Sigmoid colon (tissue), 6 donors: ENCODE measurements at regions not wholly inside any gene's neighbourhood (a gene's known extent, or its start where the extent isn't known, plus 50 kb on each side); places are given as distances from the start of the nearest gene placed in this dataset.
"Not testable (repeated sequence)": the region's sequence is repeated elsewhere in the genome, so short reads cannot be mapped to it uniquely, and the experiment has no call there.

Source experiments
- DNase-seq: peaks from one replicate; pipeline ENCODE4 v3.0.0-alpha.2; 2019
- H3K27ac ChIP-seq, 4 donors: fragments of 200-600 bp; sonication (generic); one replicate each; pipeline ENCODE4 v1.5.1; 2016 to 2019; ENCODE audit warnings: mild to moderate bottlenecking in 1 of 4
- H3K27me3 ChIP-seq, 3 donors: fragments of 200-600 bp; sonication (generic); one replicate each; pipeline ENCODE4 v1.5.1; 2019; ENCODE audit warnings: mild to moderate bottlenecking in 1 of 3
- H3K36me3 ChIP-seq, 4 donors: fragments of 200-600 bp; sonication (generic); one replicate each; pipeline ENCODE4 v1.5.1; 2016 to 2019
- H3K4me1 ChIP-seq, 4 donors: fragments of 200-600 bp; sonication (generic); one replicate each; pipeline ENCODE4 v1.5.1; 2017 to 2019
- H3K4me3 ChIP-seq, 4 donors: fragments of 200-600 bp; sonication (generic); one replicate each; pipeline ENCODE4 v1.5.1; 2017 to 2019; ENCODE audit warnings: mild to moderate bottlenecking in 2 of 4, moderate library complexity in 1 of 4
- H3K9me3 ChIP-seq, 4 donors: fragments of 200-600 bp in 3 of 4; sonication (generic) in 3 of 4; one replicate each; pipeline versions ENCODE4 v1.5.1 to v1.6.1; 2013 to 2019
- CTCF ChIP-seq, 4 experiments: fragments of 450-650 bp in 3 of 4; fragments of 200-600 bp in 1 of 4; IDR thresholded peaks; one replicate each; pipeline ENCODE4 v1.5.1; 2016 to 2019; ENCODE audit warnings: antibody characterized with exemption in 4 of 4, mild to moderate bottlenecking in 3 of 4, moderate library complexity in 2 of 4
- EP300 ChIP-seq, 4 donors: sonication (generic); formaldehyde crosslinking; IDR thresholded peaks; one replicate each; pipeline ENCODE4 v1.6.1; 2017; ENCODE audit warnings: antibody characterized with exemption in 4 of 4
- POLR2A ChIP-seq, 2 donors: fragments of 450-650 bp; IDR thresholded peaks; one replicate each; pipeline ENCODE4 v1.6.1; 2016; ENCODE audit warnings: antibody characterized with exemption in 2 of 2, mild to moderate bottlenecking in 2 of 2, moderate library complexity in 2 of 2
- POLR2AphosphoS5 ChIP-seq, 4 donors: sonication (generic); formaldehyde crosslinking; IDR thresholded peaks; one replicate each; pipeline ENCODE4 v1.6.1; 2017; ENCODE audit warnings: antibody characterized with exemption in 4 of 4
- WGBS, 2 donors: extraction: QIAGEN DNeasy Blood & Tissue Kit; methylation state at CpG; one replicate each; pipeline ENCODE4 v1.1.7; 2013; 5-methylcytosine and 5-hydroxymethylcytosine counted together
- intact Hi-C: fragments of 100-400 bp; cut with DNase I; formaldehyde crosslinking; loops from one replicate; pipeline ENCODE4 v1.15.1; 2023
- donor health status: healthy with polysubstance abuse.
- donor health status: healthy.

- intact Hi-C loops: no loop called here
- 67 to 71% methylated on average over 6 of the region's 6 CpGs for WGBS, 2 donors
- H3K27ac ChIP-seq: no peak overlapping the region
These were observed 486.7 kb downstream of the OMA1 start for GRCh38 chr1:58059789-58060188.

GRCh38 chr1:58058323-58058722 lies 488.2 kb downstream of the OMA1 start:
- H3K27ac ChIP-seq: no peak overlapping the region
- intact Hi-C loops: no loop called here
- no peaks in the 10 kb centered on the region for H3K27me3 ChIP-seq
- no peak overlapping the region for H3K4me3 ChIP-seq
- 71 to 77% methylated on average over 8 of the region's 8 CpGs for WGBS, 2 donors
- TF ChIP-seq POLR2AphosphoS5 (IDR thresholded peaks at IDR 0.05) (no peak), POLR2A (IDR thresholded peaks at IDR 0.05) (no peak), EP300 (IDR thresholded peaks at IDR 0.05) (no peak), CTCF (IDR thresholded peaks at IDR 0.05) (no peak)
- no peak for DNase-seq
- no peaks in the 10 kb centered on the region for H3K4me1 ChIP-seq
- no peaks in the 10 kb centered on the region for H3K36me3 ChIP-seq
- H3K9me3 ChIP-seq: no peaks in the 10 kb centered on the region

More at GRCh38 chr1:58059789-58060188, 486.7 kb downstream of the OMA1 start:
- Histone ChIP-seq H3K9me3 (no peaks in the 10 kb centered on the region), H3K36me3 (no peaks in the 10 kb centered on the region), H3K4me1 (no peaks in the 10 kb centered on the region), H3K27me3 (no peaks in the 10 kb centered on the region), H3K4me3 (no peak overlapping the region)
- TF ChIP-seq POLR2AphosphoS5 (IDR thresholded peaks at IDR 0.05) (no peak), CTCF (IDR thresholded peaks at IDR 0.05) (no peak), EP300 (IDR thresholded peaks at IDR 0.05) (no peak), POLR2A (IDR thresholded peaks at IDR 0.05) (no peak)
- DNase-seq: no peak

- intact Hi-C loops: no loop called here
- H3K27me3 ChIP-seq: no peaks in the 10 kb centered on the region
- no peaks in the 10 kb centered on the region for H3K4me1 ChIP-seq
- H3K27ac ChIP-seq: no peak overlapping the region
- TF ChIP-seq POLR2AphosphoS5 (IDR thresholded peaks at IDR 0.05) (no peak), CTCF (IDR thresholded peaks at IDR 0.05) (no peak), POLR2A (IDR thresholded peaks at IDR 0.05) (no peak), EP300 (IDR thresholded peaks at IDR 0.05) (no peak)
- no peak for DNase-seq
- H3K9me3 ChIP-seq: peaks cover 0 to 1% (median 0%) of the 10 kb centered on the region in 4 donors
- no peak overlapping the region for H3K4me3 ChIP-seq
- H3K36me3 ChIP-seq: no peaks in the 10 kb centered on the region
These were observed 488.7 kb downstream of the OMA1 start for GRCh38 chr1:58057826-58058225.

GRCh38 chr1:58051187-58051586 lies 495.3 kb downstream of the OMA1 start:
- H3K4me1 ChIP-seq, H3K9me3 ChIP-seq, H3K4me3 ChIP-seq, DNase-seq, H3K36me3 ChIP-seq, intact Hi-C loops, H3K27ac ChIP-seq, H3K27me3 ChIP-seq: not testable (repeated sequence)
- 77 to 91% methylated on average over 2 of the region's 2 CpGs for WGBS, 2 donors

- Histone ChIP-seq H3K27ac (no peak overlapping the region), H3K9me3 (no peaks in the 10 kb centered on the region), H3K4me1 (no peaks in the 10 kb centered on the region), H3K36me3 (no peaks in the 10 kb centered on the region), H3K27me3 (no peaks in the 10 kb centered on the region), H3K4me3 (no peak overlapping the region)
- intact Hi-C loops: loop anchor here (5.0 kb wide), 1 partner anchor 1215 kb away; no protein-coding TSS in a partner anchor
- 53 to 63% methylated on average over 5 of the region's 5 CpGs for WGBS, 2 donors
- no peak for DNase-seq
- TF ChIP-seq POLR2A (IDR thresholded peaks at IDR 0.05) (no peak), CTCF (IDR thresholded peaks at IDR 0.05) (peak in 3 of 4 experiments; percentile 51 to 64 (median 53)), EP300 (IDR thresholded peaks at IDR 0.05) (no peak), POLR2AphosphoS5 (IDR thresholded peaks at IDR 0.05) (no peak)
These were observed 499.2 kb downstream of the OMA1 start for GRCh38 chr1:58047265-58047858.
